ENCODE measurements at regions not wholly inside any gene's neighbourhood (a gene's known extent, or its start where the extent isn't known, plus 50 kb on each side); places are given as distances from the start of the nearest gene placed in this dataset.
"Not testable (repeated sequence)": the region's sequence is repeated elsewhere in the genome, so short reads cannot be mapped to it uniquely, and the experiment has no call there.

DNA sequence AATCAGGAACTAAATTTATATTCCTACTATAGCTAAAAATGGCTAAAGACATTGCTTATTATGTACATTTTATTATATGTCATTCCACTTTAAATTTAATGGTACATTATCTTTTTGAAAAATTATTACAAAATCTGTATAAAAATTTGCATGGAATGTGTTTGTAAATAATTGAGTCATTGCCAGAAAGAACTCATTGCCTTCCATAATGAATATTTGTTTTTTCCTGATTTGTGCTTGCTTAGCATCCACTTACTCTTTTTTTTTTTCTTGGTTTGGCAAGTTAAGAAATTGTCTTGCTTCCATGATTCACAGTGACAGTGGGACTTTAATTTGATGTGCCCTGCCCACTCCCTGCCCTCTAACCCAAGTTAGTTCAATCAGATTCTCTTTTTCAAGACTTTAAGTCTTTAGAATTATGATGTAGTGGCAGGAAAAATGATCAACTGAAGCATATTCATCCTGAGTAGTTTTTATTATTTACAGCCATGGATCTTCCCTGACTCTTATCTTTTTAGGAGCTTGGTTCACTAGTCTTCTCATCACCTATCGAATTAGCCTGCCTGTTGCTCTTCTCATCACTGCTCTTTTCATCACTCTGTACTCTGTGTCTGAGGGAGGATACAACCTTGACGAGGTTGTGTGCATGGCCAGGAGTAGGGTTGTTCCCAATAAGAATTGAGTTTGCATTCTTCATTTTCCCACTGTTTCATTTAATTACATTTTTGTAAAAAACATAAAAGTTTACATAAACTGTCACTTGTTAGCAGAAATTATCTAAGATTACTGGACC lies 442.0 kb downstream of the BTG1 start:
- H3K4me3 ChIP-seq (replicated peaks; ENCODE audit: low read depth, low read length), result no peak overlapping the region
- no peak for DNase-seq (ENCODE audit: extremely low read depth, low read depth)

DNA sequence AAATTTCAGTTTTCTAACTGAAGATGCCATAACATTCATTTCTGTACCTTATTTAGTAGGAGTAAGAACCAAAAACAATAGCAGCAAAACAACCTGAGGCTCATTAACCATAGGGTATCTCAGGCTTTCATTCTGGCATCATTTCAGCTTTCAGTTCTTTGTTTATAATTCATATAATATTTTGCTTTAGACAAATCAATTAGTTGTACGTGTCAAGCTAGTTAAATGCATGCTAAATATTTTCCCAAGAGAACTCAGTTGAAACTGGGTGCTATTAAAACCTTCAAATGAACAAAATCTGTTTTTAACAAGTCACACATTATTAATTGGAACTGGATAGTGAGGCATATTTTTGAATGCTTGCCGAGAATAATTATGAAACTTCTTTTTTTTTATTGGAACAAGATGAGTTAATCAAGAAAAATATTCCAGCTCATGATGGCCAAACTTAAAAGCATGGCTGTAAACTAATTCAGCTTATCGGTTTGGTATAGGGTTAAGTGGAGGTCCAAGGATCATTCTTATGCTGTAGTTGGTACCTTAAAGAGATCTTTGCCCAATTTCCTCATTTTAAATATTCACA lies 442.7 kb downstream of the BTG1 start:
- TF ChIP-seq, protein P1, sequence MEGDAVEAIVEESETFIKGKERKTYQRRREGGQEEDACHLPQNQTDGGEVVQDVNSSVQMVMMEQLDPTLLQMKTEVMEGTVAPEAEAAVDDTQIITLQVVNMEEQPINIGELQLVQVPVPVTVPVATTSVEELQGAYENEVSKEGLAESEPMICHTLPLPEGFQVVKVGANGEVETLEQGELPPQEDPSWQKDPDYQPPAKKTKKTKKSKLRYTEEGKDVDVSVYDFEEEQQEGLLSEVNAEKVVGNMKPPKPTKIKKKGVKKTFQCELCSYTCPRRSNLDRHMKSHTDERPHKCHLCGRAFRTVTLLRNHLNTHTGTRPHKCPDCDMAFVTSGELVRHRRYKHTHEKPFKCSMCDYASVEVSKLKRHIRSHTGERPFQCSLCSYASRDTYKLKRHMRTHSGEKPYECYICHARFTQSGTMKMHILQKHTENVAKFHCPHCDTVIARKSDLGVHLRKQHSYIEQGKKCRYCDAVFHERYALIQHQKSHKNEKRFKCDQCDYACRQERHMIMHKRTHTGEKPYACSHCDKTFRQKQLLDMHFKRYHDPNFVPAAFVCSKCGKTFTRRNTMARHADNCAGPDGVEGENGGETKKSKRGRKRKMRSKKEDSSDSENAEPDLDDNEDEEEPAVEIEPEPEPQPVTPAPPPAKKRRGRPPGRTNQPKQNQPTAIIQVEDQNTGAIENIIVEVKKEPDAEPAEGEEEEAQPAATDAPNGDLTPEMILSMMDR (IDR thresholded peaks at IDR 0.05; ENCODE audit: low read depth, low read length, missing control alignments), result no peak
- no peak for DNase-seq (ENCODE audit: extremely low read depth, low read depth)

More for the DNA sequence above, 442.0 kb downstream of the BTG1 start:
- TF ChIP-seq, protein P1 (IDR thresholded peaks at IDR 0.05; ENCODE audit: low read depth, low read length, missing control alignments), result no peak

DNA sequence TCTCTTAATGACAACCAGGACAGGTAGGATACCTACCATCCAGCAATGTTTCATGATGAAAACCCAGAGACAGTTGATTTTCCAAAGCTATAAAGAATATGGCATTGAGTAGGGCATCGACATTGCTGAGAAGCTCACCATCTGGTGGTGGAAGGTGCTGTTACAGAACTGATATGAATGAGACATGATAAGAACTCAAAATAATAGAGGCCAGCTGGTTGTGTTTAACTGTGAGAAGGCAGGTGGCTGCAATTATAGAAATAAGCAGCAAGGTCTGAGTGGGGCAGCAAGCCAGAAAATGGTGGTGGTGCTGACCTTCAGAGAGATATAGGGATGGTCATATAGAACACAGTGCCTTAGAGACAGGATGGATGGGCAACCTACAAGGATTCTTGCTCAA lies 449.7 kb downstream of the BTG1 start:
- TF ChIP-seq, protein P1 (IDR thresholded peaks at IDR 0.05; ENCODE audit: low read depth, low read length, missing control alignments), result no peak
- no peak for DNase-seq (ENCODE audit: extremely low read depth, low read depth)
- no peak overlapping the region for H3K4me3 ChIP-seq (replicated peaks; ENCODE audit: low read depth, low read length)

More for the DNA sequence above, 442.7 kb downstream of the BTG1 start:
- H3K4me3 ChIP-seq (replicated peaks; ENCODE audit: low read depth, low read length), result no peak overlapping the region

GRCh38 chr12:91695406-91695805 lies 450.2 kb downstream of the BTG1 start:
- DNase-seq (ENCODE audit: extremely low read depth, low read depth); H3K4me3 ChIP-seq (replicated peaks; ENCODE audit: low read depth, low read length): not testable (repeated sequence)

GRCh38 chr12:91690531-91690930 lies 455.1 kb downstream of the BTG1 start:
- H3K4me3 ChIP-seq (replicated peaks; ENCODE audit: low read depth, low read length), result no peak overlapping the region
- DNase-seq (ENCODE audit: extremely low read depth, low read depth), result no peak
- TF ChIP-seq, protein P1 (IDR thresholded peaks at IDR 0.05; ENCODE audit: low read depth, low read length, missing control alignments), result no peak

DNA sequence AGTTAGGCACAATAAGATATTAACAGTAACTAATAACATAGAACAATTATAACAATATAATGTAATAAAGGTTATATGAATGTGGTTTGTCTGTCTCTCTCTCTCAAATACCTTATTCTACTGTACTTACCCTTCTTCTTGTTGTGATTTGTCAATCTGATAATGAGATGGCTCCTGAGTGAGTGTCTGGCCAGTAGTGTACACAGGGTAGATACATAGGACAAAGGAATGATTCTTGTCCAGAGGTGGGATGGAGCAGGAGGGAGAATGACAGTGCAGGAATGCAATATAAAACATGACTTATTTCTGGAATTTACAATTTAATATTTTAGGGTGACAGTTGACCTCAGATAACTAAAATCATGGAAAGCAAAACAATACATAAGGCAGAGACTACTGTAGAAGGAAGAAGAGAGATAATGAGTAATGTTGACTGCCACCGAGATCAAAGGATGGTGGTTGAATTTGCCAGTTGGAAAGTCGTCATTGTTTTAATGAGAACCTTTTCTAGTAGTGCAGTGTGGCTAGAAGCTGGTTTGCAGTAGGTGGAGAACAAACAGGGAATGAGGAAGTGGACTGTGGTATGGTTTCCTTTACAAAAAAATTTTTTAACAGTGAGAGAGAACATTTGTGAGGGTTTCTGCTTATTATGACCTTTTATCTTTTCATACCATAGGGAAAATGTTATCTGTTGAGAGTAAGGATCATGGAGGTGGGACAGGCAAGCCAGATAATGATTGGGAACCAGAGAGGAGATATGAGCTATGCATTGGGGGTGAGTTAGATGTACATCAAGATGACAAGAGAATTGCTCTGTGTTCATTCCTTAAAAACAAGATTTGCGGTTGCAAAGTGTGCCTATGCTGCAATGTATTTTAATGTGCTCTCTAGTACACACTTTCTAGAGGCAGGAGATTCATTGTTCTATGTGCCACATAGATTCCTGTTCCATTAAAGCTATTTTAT lies 458.3 kb downstream of the BTG1 start:
- TF ChIP-seq, protein P1 (IDR thresholded peaks at IDR 0.05; ENCODE audit: low read depth, low read length, missing control alignments), result no peak
- H3K4me3 ChIP-seq (replicated peaks; ENCODE audit: low read depth, low read length), result no peak overlapping the region
- no peak for DNase-seq (ENCODE audit: extremely low read depth, low read depth)

GRCh38 chr12:91685917-91686316 lies 459.7 kb downstream of the BTG1 start:
- TF ChIP-seq, protein P1 (IDR thresholded peaks at IDR 0.05; ENCODE audit: low read depth, low read length, missing control alignments), result no peak
- no peak overlapping the region for H3K4me3 ChIP-seq (replicated peaks; ENCODE audit: low read depth, low read length)
- no peak for DNase-seq (ENCODE audit: extremely low read depth, low read depth)

Measured in HFF-Myc (cell line).